IMR-90 (cell line): ENCODE measurements at regions not wholly inside any gene's neighbourhood (a gene's known extent, or its start where the extent isn't known, plus 50 kb on each side); places are given as distances from the start of the nearest gene placed in this dataset.

Experiments
- ATAC-seq: fragments of 200-7000 bp; cut with Tn5 transposase; 2 replicates; pipeline ENCODE4 v1.9.1; 2020; ENCODE audit warnings: low read depth, mild to moderate bottlenecking, moderate library complexity
- BruUV-seq: library from RNA; stranded (reverse); fragments of 400-500 nt; replicated peaks from 2 replicates; lab custom pipeline; 2021; lab: Mats Ljungman, UMichigan
- CTCF ChIA-PET: fragments of 300-600 bp; formaldehyde crosslinking; extraction: SDS; loops from one replicate; lab custom pipeline; 2021; ENCODE audit warnings: antibody characterized with exemption; lab: Yijun Ruan, JAX
- POLR2A ChIA-PET: fragments of 300-600 bp; sonication (Branson Sonifier 250); formaldehyde crosslinking; loops from one replicate; lab custom pipeline; 2022; ENCODE audit warnings: antibody characterized with exemption; ENCODE audit not compliant: unreplicated experiment; lab: Charles Lee
- DNase-seq: peaks from one replicate; pipeline ENCODE4 v3.0.0; 2013
- H2AFZ ChIP-seq: replicated peaks from 2 replicates; pipeline ENCODE3; 2013; ENCODE audit warnings: low read length, mild to moderate bottlenecking; ENCODE audit not compliant: poor library complexity
- H2AK5ac ChIP-seq: 2 replicates; pipeline ENCODE4 v1.6.1; 2013; ENCODE audit warnings: low read depth, low read length, inconsistent platforms
- H2AK9ac ChIP-seq: replicated peaks from 2 replicates; pipeline ENCODE3; 2013; ENCODE audit warnings: mild to moderate bottlenecking, low read depth, low read length, moderate library complexity; ENCODE audit not compliant: poor library complexity
- H2BK120ac ChIP-seq: 2 replicates; pipeline ENCODE4 v1.6.1; 2013; ENCODE audit warnings: low read depth, low read length, inconsistent platforms
- H2BK15ac ChIP-seq: 3 replicates; pipeline ENCODE4 v1.6.1; 2013; ENCODE audit warnings: low read depth, low read length, inconsistent platforms
- H2BK20ac ChIP-seq: 2 replicates; pipeline ENCODE4 v1.6.1; 2013; ENCODE audit warnings: low read depth, mild to moderate bottlenecking, inconsistent platforms, low read length, moderate library complexity
- H2BK5ac ChIP-seq: 2 replicates; pipeline ENCODE4 v1.6.1; 2013; ENCODE audit warnings: mild to moderate bottlenecking, low read depth, low read length, inconsistent platforms; ENCODE audit not compliant: poor library complexity, severe bottlenecking
- H3K14ac ChIP-seq: replicated peaks from 2 replicates; pipeline ENCODE4 v1.6.1; 2013; ENCODE audit warnings: low read depth, low read length, inconsistent platforms
- H3K18ac ChIP-seq: 2 replicates; pipeline ENCODE4 v1.6.1; 2013; ENCODE audit warnings: low read depth, low read length, control low read depth
- H3K23ac ChIP-seq: 2 replicates; pipeline ENCODE4 v1.6.1; 2013; ENCODE audit warnings: low read depth, low read length, inconsistent platforms
- H3K27ac ChIP-seq: 2 replicates; pipeline ENCODE4 v1.5.1; 2013; ENCODE audit warnings: mild to moderate bottlenecking, control low read depth, low read length; ENCODE audit not compliant: insufficient read depth
- H3K27me3 ChIP-seq: 2 replicates; pipeline ENCODE4 v1.6.1; 2013; ENCODE audit warnings: low read length; ENCODE audit not compliant: control insufficient read depth, insufficient read depth
- H3K36me3 ChIP-seq: 2 replicates; pipeline ENCODE4 v1.6.1; 2013; ENCODE audit warnings: low read length, mixed read lengths; ENCODE audit not compliant: control insufficient read depth, insufficient read depth
- H3K4ac ChIP-seq: 2 replicates; pipeline ENCODE4 v1.6.1; 2013; ENCODE audit warnings: low read depth, low read length, inconsistent platforms
- H3K4me1 ChIP-seq: 2 replicates; pipeline ENCODE4 v1.6.1; 2013; ENCODE audit warnings: low read length, mixed read lengths; ENCODE audit not compliant: control insufficient read depth, insufficient read depth
- H3K4me2 ChIP-seq: 2 replicates; pipeline ENCODE4 v1.6.1; 2013; ENCODE audit warnings: low read depth, mild to moderate bottlenecking, control low read depth, low read length, moderate library complexity
- H3K4me3 ChIP-seq: 2 replicates; pipeline ENCODE4 v1.5.1; 2013; ENCODE audit warnings: low read depth, mild to moderate bottlenecking, control low read depth, low read length, moderate library complexity; ENCODE audit not compliant: insufficient read depth
- H3K56ac ChIP-seq: 2 replicates; pipeline ENCODE4 v1.6.1; 2013; ENCODE audit warnings: low read length, inconsistent platforms; ENCODE audit not compliant: insufficient read depth; ENCODE audit errors: extremely low read depth
- H3K79me1 ChIP-seq, 2 experiments: 2 replicates each; pipeline ENCODE4 v1.6.1; 2013; ENCODE audit warnings: low read length in 2 of 2, inconsistent platforms in 1 of 2, low read depth in 1 of 2
- H3K9ac ChIP-seq: 2 replicates; pipeline ENCODE4 v1.6.1; 2013; ENCODE audit warnings: low read depth, low read length, control low read depth
- H3K9me1 ChIP-seq: 2 replicates; pipeline ENCODE4 v1.6.1; 2013; ENCODE audit warnings: low read length, inconsistent platforms; ENCODE audit not compliant: insufficient read depth
- H3K9me3 ChIP-seq: 2 replicates; pipeline ENCODE4 v1.6.1; 2013; ENCODE audit warnings: low read length; ENCODE audit not compliant: control insufficient read depth, insufficient read depth
- H4K20me1 ChIP-seq: 2 replicates; pipeline ENCODE4 v1.6.1; 2013; ENCODE audit warnings: low read length, inconsistent platforms; ENCODE audit not compliant: insufficient read depth
- H4K5ac ChIP-seq: 2 replicates; pipeline ENCODE4 v1.6.1; 2013; ENCODE audit warnings: mild to moderate bottlenecking, low read depth, low read length, control low read depth
- H4K8ac ChIP-seq, 2 experiments: 2 replicates each; pipeline ENCODE4 v1.6.1; 2013; ENCODE audit warnings: low read depth in 2 of 2, low read length in 2 of 2, control low read depth in 1 of 2, inconsistent platforms in 1 of 2
- H4K91ac ChIP-seq: 2 replicates; pipeline ENCODE4 v1.6.1; 2013; ENCODE audit warnings: low read depth, low read length, inconsistent platforms; ENCODE audit not compliant: insufficient read depth
- CEBPB ChIP-seq: IDR thresholded peaks from 2 replicates; pipeline ENCODE4 v1.6.1; 2012; ENCODE audit warnings: low read depth, low read length, improper control_type of control experiment
- MAZ ChIP-seq: IDR thresholded peaks from 2 replicates; pipeline ENCODE4 v1.6.1; 2012; ENCODE audit warnings: low read depth, mild to moderate bottlenecking, low read length, improper control_type of control experiment, moderate library complexity, borderline replicate concordance
- POLR2A ChIP-seq: IDR thresholded peaks from 2 replicates; pipeline ENCODE4 v1.6.1; 2012; ENCODE audit warnings: mild to moderate bottlenecking, low read depth, low read length
- RAD21 ChIP-seq: IDR thresholded peaks from 2 replicates; pipeline ENCODE4 v1.6.1; 2012; ENCODE audit warnings: low read length, improper control_type of control experiment
- SMC3 ChIP-seq: fragments of 150-350 bp; IDR thresholded peaks from 2 replicates; pipeline ENCODE4 v1.6.1; 2016; ENCODE audit warnings: low read depth, mild to moderate bottlenecking, antibody characterized with exemption, low read length, moderate library complexity
- WGBS, 2 experiments: methylation state at CpG; one replicate each; pipeline versions ENCODE4 v1.1.5 to v1.1.7; 2013; ENCODE audit warnings: missing lambda C conversion rate in 2 of 2; ENCODE audit not compliant: insufficient read length in 1 of 2; ENCODE audit errors: extremely low coverage in 2 of 2; 5-methylcytosine and 5-hydroxymethylcytosine counted together
- dilution Hi-C: fragments of 300-500 bp; cut with HindIII; formaldehyde crosslinking; loops from one replicate; pipeline ENCODE4 v1.14.3; 2018; ENCODE audit warnings: low sequenced_read_pairs; ENCODE audit not compliant: unreplicated experiment
- in situ Hi-C: fragments of 300-500 bp; cut with MboI; formaldehyde crosslinking; loops from 3 replicates; pipeline ENCODE4 v1.14.3; 2019; ENCODE audit warnings: low sequenced_read_pairs, inconsistent platforms, mixed read lengths
- intact Hi-C: fragments of 100-400 bp; cut with micrococcal nuclease; formaldehyde crosslinking; loops from 2 replicates; pipeline ENCODE4 v1.10.0; 2022
- TF ChIP-seq, protein P1 (sequence below): conservative IDR thresholded peaks from 2 replicates; pipeline ENCODE4 v1.5.1; 2012; ENCODE audit warnings: mild to moderate bottlenecking, low read depth, low read length, improper control_type of control experiment

DNA sequence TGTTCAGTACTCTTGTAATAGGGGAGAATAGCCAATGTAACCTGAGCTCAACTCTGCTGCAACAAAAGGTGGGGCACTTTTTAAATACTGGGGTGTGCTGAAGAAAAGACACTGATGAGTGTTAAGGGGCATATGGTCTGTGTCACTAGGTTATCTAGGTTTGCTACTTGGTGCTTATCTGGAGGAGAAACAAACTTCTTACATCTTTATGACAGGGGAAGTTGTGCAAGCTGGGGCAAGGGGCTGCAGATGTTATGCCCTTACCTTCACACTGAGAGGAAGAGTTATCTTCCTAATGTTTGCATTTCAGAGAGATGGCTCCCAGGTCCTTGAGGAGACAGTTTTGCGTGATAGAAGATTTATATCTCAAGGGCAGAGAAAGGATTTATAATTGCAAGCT is 90.9 kb upstream of the PKP2 start:
- Histone ChIP-seq H4K91ac (no peak overlapping the region), H2BK15ac (no peak overlapping the region), H4K8ac (no peak overlapping the region), H3K9me1 (no peaks in the 10 kb centered on the region), H2AFZ (no peak overlapping the region), H3K4ac (no peak overlapping the region), H3K23ac (no peak overlapping the region), H3K4me1 (no peaks in the 10 kb centered on the region), H3K9me3 (peaks cover 18% of the 10 kb centered on the region), H3K36me3 (no peaks in the 10 kb centered on the region), H2AK9ac (no peak overlapping the region), H2BK20ac (no peak overlapping the region), H2AK5ac (no peak overlapping the region), H3K27me3 (no peaks in the 10 kb centered on the region), H3K18ac (no peak overlapping the region), H3K14ac (no peak overlapping the region), H4K5ac (no peak overlapping the region), H2BK5ac (no peak overlapping the region), H3K79me1 (no peaks in the 10 kb centered on the region), H3K27ac (no peak overlapping the region), H3K4me2 (no peak overlapping the region), H2BK120ac (no peak overlapping the region), H3K9ac (no peak overlapping the region), H3K56ac (no peak overlapping the region), H3K4me3 (no peak overlapping the region), H4K20me1 (no peaks in the 10 kb centered on the region)
- TF ChIP-seq SMC3 (no peak), MAZ (no peak), CEBPB (no peak), POLR2A (no peak), RAD21 (no peak)
- TF ChIP-seq, protein P1, sequence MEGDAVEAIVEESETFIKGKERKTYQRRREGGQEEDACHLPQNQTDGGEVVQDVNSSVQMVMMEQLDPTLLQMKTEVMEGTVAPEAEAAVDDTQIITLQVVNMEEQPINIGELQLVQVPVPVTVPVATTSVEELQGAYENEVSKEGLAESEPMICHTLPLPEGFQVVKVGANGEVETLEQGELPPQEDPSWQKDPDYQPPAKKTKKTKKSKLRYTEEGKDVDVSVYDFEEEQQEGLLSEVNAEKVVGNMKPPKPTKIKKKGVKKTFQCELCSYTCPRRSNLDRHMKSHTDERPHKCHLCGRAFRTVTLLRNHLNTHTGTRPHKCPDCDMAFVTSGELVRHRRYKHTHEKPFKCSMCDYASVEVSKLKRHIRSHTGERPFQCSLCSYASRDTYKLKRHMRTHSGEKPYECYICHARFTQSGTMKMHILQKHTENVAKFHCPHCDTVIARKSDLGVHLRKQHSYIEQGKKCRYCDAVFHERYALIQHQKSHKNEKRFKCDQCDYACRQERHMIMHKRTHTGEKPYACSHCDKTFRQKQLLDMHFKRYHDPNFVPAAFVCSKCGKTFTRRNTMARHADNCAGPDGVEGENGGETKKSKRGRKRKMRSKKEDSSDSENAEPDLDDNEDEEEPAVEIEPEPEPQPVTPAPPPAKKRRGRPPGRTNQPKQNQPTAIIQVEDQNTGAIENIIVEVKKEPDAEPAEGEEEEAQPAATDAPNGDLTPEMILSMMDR: no peak
- 17% methylated on average over 1 of the region's 1 CpG; no CpG with 5 or more reads in 1 of the 2 experiments for WGBS, 2 experiments
- DNase-seq (no peak), ATAC-seq (no peak)
- BruUV-seq: no TSS peak
- dilution Hi-C loops: no loop called here
- intact Hi-C loops: no loop called here
- in situ Hi-C loops: no loop called here
- POLR2A ChIA-PET: no interaction called here
- CTCF ChIA-PET: no interaction called here
